WTC11 (cell line): ENCODE measurements at regions not wholly inside any gene's neighbourhood (a gene's known extent, or its start where the extent isn't known, plus 50 kb on each side); places are given as distances from the start of the nearest gene placed in this dataset.
A peak's percentile ranks its signal among the peaks of the same experiment; 100 is the strongest.
"Not testable (repeated sequence)": the region's sequence is repeated elsewhere in the genome, so short reads cannot be mapped to it uniquely, and the experiment has no call there.

Experiments
- ATAC-seq: fragments of 200-7000 bp; cut with Tn5 transposase; 2 replicates; pipeline ENCODE4 v1.10.0; 2021; ENCODE audit warnings: mild to moderate bottlenecking, moderate library complexity
- CTCF ChIA-PET: fragments of 300-600 bp; sonication (Branson Sonifier 250); formaldehyde crosslinking; loops from one replicate; lab custom pipeline; 2021; ENCODE audit warnings: antibody characterized with exemption; lab: Charles Lee
- POLR2A ChIA-PET: fragments of 350-600 bp; sonication (Branson Sonifier 250); formaldehyde crosslinking; loops from one replicate; lab custom pipeline; 2021; ENCODE audit warnings: antibody characterized with exemption; lab: Charles Lee
- DNase-seq: peaks from one replicate; pipeline ENCODE4 v3.0.0; 2021; ENCODE audit warnings: low spot score
- H3K27ac Mint-ChIP-seq: 2 replicates; pipeline ENCODE4 v1.8.0; 2021; ENCODE audit warnings: mixed read lengths
- H3K27me3 Mint-ChIP-seq: 2 replicates; pipeline ENCODE4 v1.8.0; 2021; ENCODE audit warnings: low read depth, mild to moderate bottlenecking, moderate library complexity, mixed read lengths
- H3K36me3 Mint-ChIP-seq: 2 replicates; pipeline ENCODE4 v1.8.0; 2021; ENCODE audit warnings: mixed read lengths
- H3K4me1 Mint-ChIP-seq: 2 replicates; pipeline ENCODE4 v1.8.0; 2022; ENCODE audit warnings: mixed read lengths
- H3K4me3 Mint-ChIP-seq: 2 replicates; pipeline ENCODE4 v1.8.0; 2021; ENCODE audit warnings: mild to moderate bottlenecking, moderate library complexity, mixed read lengths
- H3K9me3 Mint-ChIP-seq: 2 replicates; pipeline ENCODE4 v1.8.0; 2021; ENCODE audit warnings: mixed read lengths
- AR ChIP-seq: fragments of 250-450 bp; sonication (Bioruptor Pico); IDR thresholded peaks from 2 replicates; pipeline ENCODE4 v1.9.0; 2021; ENCODE audit warnings: mild to moderate bottlenecking
- ATF3 ChIP-seq: sonication (generic); formaldehyde crosslinking; conservative IDR thresholded peaks from 2 replicates; pipeline ENCODE4 v1.8.1; 2022; ENCODE audit warnings: mild to moderate bottlenecking, missing genetic modification reagents
- CREB1 ChIP-seq: sonication (generic); formaldehyde crosslinking; IDR thresholded peaks from 2 replicates; pipeline ENCODE4 v1.8.0; 2023; ENCODE audit warnings: mild to moderate bottlenecking, missing genetic modification reagents
- FOXK1 ChIP-seq: sonication (generic); formaldehyde crosslinking; IDR thresholded peaks from 2 replicates; pipeline ENCODE4 v1.8.0; 2022; ENCODE audit warnings: mild to moderate bottlenecking, moderate library complexity, missing genetic modification reagents
- GTF2I ChIP-seq: fragments of 250-450 bp; sonication (Bioruptor Pico); conservative IDR thresholded peaks from 2 replicates; pipeline ENCODE4 v1.4.0; 2021; ENCODE audit warnings: mild to moderate bottlenecking
- HMGA2 ChIP-seq: fragments of 250-450 bp; sonication (Bioruptor Pico); IDR thresholded peaks from 2 replicates; pipeline ENCODE4 v1.4.0; 2021; ENCODE audit warnings: mild to moderate bottlenecking, moderate library complexity
- JAZF1 ChIP-seq: fragments of 250-450 bp; sonication (Bioruptor Pico); IDR thresholded peaks from 2 replicates; pipeline ENCODE4 v1.9.0; 2021; ENCODE audit warnings: moderate library complexity, mild to moderate bottlenecking, inconsistent platforms
- MLX ChIP-seq: sonication (generic); formaldehyde crosslinking; IDR thresholded peaks from 2 replicates; pipeline ENCODE4 v1.8.1; 2023; ENCODE audit warnings: mild to moderate bottlenecking, missing genetic modification reagents, moderate library complexity
- NFYB ChIP-seq: sonication (generic); formaldehyde crosslinking; conservative IDR thresholded peaks from 2 replicates; pipeline ENCODE4 v1.8.0; 2022; ENCODE audit warnings: low read depth, missing genetic modification reagents
- NR3C1 ChIP-seq: sonication (generic); formaldehyde crosslinking; conservative IDR thresholded peaks from 2 replicates; pipeline ENCODE4 v1.8.1; 2023; ENCODE audit warnings: low read depth, mild to moderate bottlenecking, missing genetic modification reagents
- TEAD1 ChIP-seq: sonication (generic); formaldehyde crosslinking; IDR thresholded peaks from 2 replicates; pipeline ENCODE4 v1.8.0; 2022; ENCODE audit warnings: mild to moderate bottlenecking, missing genetic modification reagents
- TP53 ChIP-seq: sonication (generic); formaldehyde crosslinking; IDR thresholded peaks from 2 replicates; pipeline ENCODE4 v1.8.1; 2023; ENCODE audit warnings: mild to moderate bottlenecking, missing genetic modification reagents
- ZMAT4 ChIP-seq: fragments of 250-450 bp; sonication (Bioruptor Pico); IDR thresholded peaks from 2 replicates; pipeline ENCODE4 v1.9.0; 2021; ENCODE audit warnings: mild to moderate bottlenecking
- ZNF138 ChIP-seq: sonication (generic); formaldehyde crosslinking; conservative IDR thresholded peaks from 2 replicates; pipeline ENCODE4 v1.8.1; 2022; ENCODE audit warnings: mild to moderate bottlenecking, moderate library complexity, missing genetic modification reagents
- ZNF232 ChIP-seq: sonication (generic); formaldehyde crosslinking; IDR thresholded peaks from 2 replicates; pipeline ENCODE4 v1.8.0; 2022; ENCODE audit warnings: mild to moderate bottlenecking, missing genetic modification reagents
- ZNF263 ChIP-seq: sonication (generic); formaldehyde crosslinking; IDR thresholded peaks from 2 replicates; pipeline ENCODE4 v1.8.1; 2022; ENCODE audit warnings: low read depth, mild to moderate bottlenecking, moderate library complexity, missing genetic modification reagents
- ZNF396 ChIP-seq: fragments of 250-450 bp; sonication (Bioruptor Pico); IDR thresholded peaks from 2 replicates; pipeline ENCODE4 v1.8.0; 2021; ENCODE audit warnings: mild to moderate bottlenecking, moderate library complexity, borderline replicate concordance
- ZNF416 ChIP-seq: fragments of 250-450 bp; sonication (Bioruptor Pico); IDR thresholded peaks from 2 replicates; pipeline ENCODE4 v1.9.0; 2021; ENCODE audit warnings: mild to moderate bottlenecking, inconsistent platforms
- ZNF425 ChIP-seq: fragments of 250-450 bp; sonication (Bioruptor Pico); conservative IDR thresholded peaks from 2 replicates; pipeline ENCODE4 v1.9.0; 2021; ENCODE audit warnings: mild to moderate bottlenecking
- ZNF671 ChIP-seq: fragments of 250-450 bp; sonication (Bioruptor Pico); IDR thresholded peaks from 2 replicates; pipeline ENCODE4 v1.8.0; 2021; ENCODE audit warnings: mild to moderate bottlenecking

- POLR2A ChIA-PET = no interaction called here
- CTCF ChIA-PET = no interaction called here
- H3K4me1 Mint-ChIP-seq = peaks cover 57% of the 10 kb centered on the region
- no peak for DNase-seq
- H3K27ac Mint-ChIP-seq = no peak overlapping the region; the same call in 1 of the 2 replicates
- TF ChIP-seq NR3C1 (no peak), HMGA2 (CRISPR knock-in tag) (no peak), MLX (CRISPR knock-in tag) (no peak), ZNF671 (no peak), NFYB (no peak), ZNF263 (CRISPR knock-in tag) (no peak), AR (CRISPR knock-in tag) (no peak), CREB1 (CRISPR knock-in tag) (no peak), ZNF416 (no peak)
- TF ChIP-seq, all 79 proteins: peak for 0
- H3K9me3 Mint-ChIP-seq = peaks cover 9% of the 10 kb centered on the region
- H3K27me3 Mint-ChIP-seq = no peaks in the 10 kb centered on the region
- peaks cover 22% of the 10 kb centered on the region for H3K36me3 Mint-ChIP-seq
- no peak for ATAC-seq
- H3K4me3 Mint-ChIP-seq = no peak overlapping the region
These were observed 279.2 kb downstream of the SOX4 start for GRCh38 chr6:21872749-21873148.

- ChIA-PET POLR2A (no interaction called here), CTCF (no interaction called here)
- Mint-ChIP-seq H3K27ac (peak overlapping the region; percentile 48; the same call in 1 of the 2 replicates), H3K4me1 (peaks cover 49% of the 10 kb centered on the region), H3K4me3 (no peak overlapping the region), H3K9me3 (peaks cover 10% of the 10 kb centered on the region), H3K36me3 (peaks cover 22% of the 10 kb centered on the region), H3K27me3 (no peaks in the 10 kb centered on the region)
- no peak for DNase-seq
- no peak for ATAC-seq
- TF ChIP-seq ZNF232 (CRISPR knock-in tag) (no peak), ZNF263 (CRISPR knock-in tag) (no peak)
These were observed 280.0 kb downstream of the SOX4 start for GRCh38 chr6:21873562-21873961.

- Mint-ChIP-seq H3K27me3 (no peaks in the 10 kb centered on the region), H3K4me1 (peaks cover 44% of the 10 kb centered on the region), H3K27ac (peak overlapping the region; percentile 84), H3K4me3 (no peak overlapping the region), H3K9me3 (peaks cover 12% of the 10 kb centered on the region), H3K36me3 (peaks cover 27% of the 10 kb centered on the region)
- ATAC-seq (no peak), DNase-seq (no peak)
- CTCF ChIA-PET = no interaction called here
- POLR2A ChIA-PET = interaction anchor here (0.6 kb wide), 1 partner anchor 194 kb away, joined by 3 read pairs; no protein-coding TSS in a partner anchor
- TF ChIP-seq ZNF425 (CRISPR knock-in tag) = no peak
- TF ChIP-seq ZNF138 (CRISPR knock-in tag) = no peak
- no peak for TF ChIP-seq TEAD1
- TF ChIP-seq JAZF1 (CRISPR knock-in tag) = no peak
- no peak for TF ChIP-seq ZNF396 (CRISPR knock-in tag)
- no peak for TF ChIP-seq FOXK1 (CRISPR knock-in tag)
- no peak for TF ChIP-seq CREB1 (CRISPR knock-in tag)
- no peak for TF ChIP-seq ATF3 (CRISPR knock-in tag)
- no peak for TF ChIP-seq GTF2I (CRISPR knock-in tag)
- no peak for TF ChIP-seq ZMAT4 (CRISPR knock-in tag)
- no peak for TF ChIP-seq TP53 (CRISPR knock-in tag)
These were observed 280.8 kb downstream of the SOX4 start for GRCh38 chr6:21874372-21874771.

GRCh38 chr6:21877037-21877436 lies 283.5 kb downstream of the SOX4 start:
- H3K36me3 Mint-ChIP-seq = peaks cover 27% of the 10 kb centered on the region
- peaks cover 20% of the 10 kb centered on the region for H3K9me3 Mint-ChIP-seq
- POLR2A ChIA-PET, CTCF ChIA-PET, H3K4me3 Mint-ChIP-seq, H3K27me3 Mint-ChIP-seq, DNase-seq, ATAC-seq: not testable (repeated sequence)
- peak overlapping the region; percentile 4 for H3K27ac Mint-ChIP-seq
- peaks cover 20% of the 10 kb centered on the region for H3K4me1 Mint-ChIP-seq

- POLR2A ChIA-PET, H3K27ac Mint-ChIP-seq: not testable (repeated sequence)
These were observed 286.7 kb downstream of the SOX4 start for GRCh38 chr6:21880249-21880648.

More at GRCh38 chr6:21880249-21880648, 286.7 kb downstream of the SOX4 start:
- Mint-ChIP-seq H3K9me3 (peaks cover 20% of the 10 kb centered on the region), H3K36me3 (peaks cover 12% of the 10 kb centered on the region)
- H3K27me3 Mint-ChIP-seq, DNase-seq, H3K4me3 Mint-ChIP-seq, ATAC-seq, H3K4me1 Mint-ChIP-seq, CTCF ChIA-PET: not testable (repeated sequence)
